Type B pancreatic cell (in vitro differentiated cells): ENCODE measurements at regions not wholly inside any gene's neighbourhood (a gene's known extent, or its start where the extent isn't known, plus 50 kb on each side); places are given as distances from the start of the nearest gene placed in this dataset.
"Not testable (repeated sequence)": the region's sequence is repeated elsewhere in the genome, so short reads cannot be mapped to it uniquely, and the experiment has no call there.

Experiments used
- DNase-seq: peaks from one replicate; pipeline ENCODE4 v3.0.0; 2021; ENCODE audit warnings: mixed read lengths; ENCODE audit not compliant: unreplicated experiment; ENCODE audit errors: extremely low spot score
- H3K27ac Mint-ChIP-seq: 2 replicates; pipeline ENCODE4 v1.8.0; 2021; ENCODE audit warnings: mild to moderate bottlenecking, mixed read lengths
- H3K27me3 Mint-ChIP-seq: 2 replicates; pipeline ENCODE4 v1.8.0; 2021; ENCODE audit warnings: mixed read lengths
- H3K36me3 Mint-ChIP-seq: 2 replicates; pipeline ENCODE4 v1.8.0; 2021; ENCODE audit warnings: mixed read lengths
- H3K4me1 Mint-ChIP-seq: one replicate; pipeline ENCODE4 v1.8.0; 2021; ENCODE audit warnings: mixed read lengths; ENCODE audit not compliant: unreplicated experiment
- H3K4me3 Mint-ChIP-seq: 2 replicates; pipeline ENCODE4 v1.8.0; 2021; ENCODE audit warnings: mild to moderate bottlenecking, mixed read lengths
- H3K9me3 Mint-ChIP-seq: 2 replicates; pipeline ENCODE4 v1.8.0; 2021; ENCODE audit warnings: mixed read lengths
- TF ChIP-seq, protein P1 (sequence below): fragments of 200-600 bp; sonication (generic); conservative IDR thresholded peaks from 2 replicates; pipeline ENCODE4 v1.5.0; 2021; ENCODE audit warnings: antibody characterized with exemption, mild to moderate bottlenecking

DNA sequence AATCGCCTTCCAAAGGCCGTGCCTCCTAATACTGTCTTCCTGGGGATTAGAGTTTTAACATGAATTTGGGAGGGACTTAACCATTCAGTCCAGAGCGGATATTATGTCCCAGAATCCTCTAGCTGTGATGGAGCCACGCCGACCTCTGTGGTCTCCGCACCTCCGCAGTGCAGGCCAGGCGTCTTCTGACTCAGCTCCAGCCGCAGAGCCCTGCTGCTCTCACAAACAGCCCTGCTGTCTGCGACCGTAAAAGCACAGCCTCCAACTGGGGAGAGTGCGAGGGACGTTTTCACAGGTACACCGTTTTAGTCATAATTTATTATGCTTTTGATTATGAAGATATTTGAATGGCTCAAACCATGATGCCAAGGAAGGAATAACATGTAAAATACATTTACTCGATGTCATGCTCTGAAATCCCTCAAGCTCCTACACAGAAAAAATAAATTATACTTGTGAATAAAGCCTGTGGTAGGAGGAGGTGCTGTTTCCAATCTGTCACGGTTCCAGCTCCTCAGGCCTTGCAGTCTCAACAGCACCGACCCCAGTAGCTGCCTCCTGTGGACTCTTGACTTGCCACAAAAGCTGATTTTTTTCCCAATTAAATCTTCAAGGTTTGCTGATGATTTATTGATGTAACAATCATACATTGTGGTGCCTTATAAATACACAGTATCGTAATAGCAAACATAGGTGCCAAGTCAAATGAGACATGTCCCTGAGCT is 353.6 kb upstream of the FRG1 start:
- not testable (repeated sequence) for DNase-seq, H3K4me3 Mint-ChIP-seq, H3K27me3 Mint-ChIP-seq, H3K36me3 Mint-ChIP-seq, H3K27ac Mint-ChIP-seq, H3K4me1 Mint-ChIP-seq
- H3K9me3 Mint-ChIP-seq: peaks cover 18% of the 10 kb centered on the region

DNA sequence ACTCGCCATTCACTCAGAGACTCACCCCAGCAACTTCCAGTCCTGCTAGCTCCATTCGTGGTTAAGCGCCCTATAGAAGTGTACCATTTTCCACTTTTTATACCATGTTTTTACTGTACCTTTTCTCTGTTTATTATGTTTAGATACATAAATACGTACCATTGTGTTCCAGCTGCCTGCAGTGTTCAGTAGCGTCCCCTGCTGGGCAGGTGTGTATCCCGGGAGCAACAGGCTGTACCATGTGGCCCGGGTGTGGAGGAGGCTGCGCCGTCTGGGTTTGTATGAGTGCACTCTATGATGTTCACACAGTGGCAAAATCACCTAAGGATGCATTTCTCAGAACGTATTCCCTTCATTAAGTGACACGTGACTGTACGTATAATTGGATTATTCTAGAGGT is 351.5 kb upstream of the FRG1 start:
- H3K36me3 Mint-ChIP-seq, H3K4me1 Mint-ChIP-seq, DNase-seq, H3K4me3 Mint-ChIP-seq, H3K27ac Mint-ChIP-seq, H3K27me3 Mint-ChIP-seq: not testable (repeated sequence)
- peaks cover 24% of the 10 kb centered on the region for H3K9me3 Mint-ChIP-seq

DNA sequence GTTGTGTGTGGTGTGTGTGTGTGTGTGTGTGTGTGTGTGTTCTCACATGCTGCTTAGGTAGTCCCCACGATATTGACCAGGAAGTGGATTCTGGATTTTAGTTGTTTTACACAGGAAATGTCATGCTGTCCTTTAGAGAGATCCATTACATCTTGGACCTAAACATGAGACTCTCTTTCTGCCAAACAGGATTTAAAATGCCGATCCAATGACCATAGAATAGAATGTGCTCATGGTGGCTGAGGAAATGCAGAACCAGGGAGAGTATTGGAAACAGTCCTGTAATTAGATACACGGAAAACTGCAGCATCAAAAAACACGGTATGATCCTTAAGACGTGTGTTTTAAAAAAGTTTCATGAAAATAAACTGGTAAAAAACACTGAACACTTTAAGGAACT is 347.8 kb upstream of the FRG1 start:
- Mint-ChIP-seq H3K9me3 (peaks cover 24% of the 10 kb centered on the region), H3K27ac (no peak overlapping the region), H3K27me3 (no peaks in the 10 kb centered on the region), H3K4me1 (no peaks in the 10 kb centered on the region), H3K36me3 (no peaks in the 10 kb centered on the region), H3K4me3 (no peak overlapping the region)
- no peak for DNase-seq
- TF ChIP-seq, protein P1, sequence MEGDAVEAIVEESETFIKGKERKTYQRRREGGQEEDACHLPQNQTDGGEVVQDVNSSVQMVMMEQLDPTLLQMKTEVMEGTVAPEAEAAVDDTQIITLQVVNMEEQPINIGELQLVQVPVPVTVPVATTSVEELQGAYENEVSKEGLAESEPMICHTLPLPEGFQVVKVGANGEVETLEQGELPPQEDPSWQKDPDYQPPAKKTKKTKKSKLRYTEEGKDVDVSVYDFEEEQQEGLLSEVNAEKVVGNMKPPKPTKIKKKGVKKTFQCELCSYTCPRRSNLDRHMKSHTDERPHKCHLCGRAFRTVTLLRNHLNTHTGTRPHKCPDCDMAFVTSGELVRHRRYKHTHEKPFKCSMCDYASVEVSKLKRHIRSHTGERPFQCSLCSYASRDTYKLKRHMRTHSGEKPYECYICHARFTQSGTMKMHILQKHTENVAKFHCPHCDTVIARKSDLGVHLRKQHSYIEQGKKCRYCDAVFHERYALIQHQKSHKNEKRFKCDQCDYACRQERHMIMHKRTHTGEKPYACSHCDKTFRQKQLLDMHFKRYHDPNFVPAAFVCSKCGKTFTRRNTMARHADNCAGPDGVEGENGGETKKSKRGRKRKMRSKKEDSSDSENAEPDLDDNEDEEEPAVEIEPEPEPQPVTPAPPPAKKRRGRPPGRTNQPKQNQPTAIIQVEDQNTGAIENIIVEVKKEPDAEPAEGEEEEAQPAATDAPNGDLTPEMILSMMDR: no peak

DNA sequence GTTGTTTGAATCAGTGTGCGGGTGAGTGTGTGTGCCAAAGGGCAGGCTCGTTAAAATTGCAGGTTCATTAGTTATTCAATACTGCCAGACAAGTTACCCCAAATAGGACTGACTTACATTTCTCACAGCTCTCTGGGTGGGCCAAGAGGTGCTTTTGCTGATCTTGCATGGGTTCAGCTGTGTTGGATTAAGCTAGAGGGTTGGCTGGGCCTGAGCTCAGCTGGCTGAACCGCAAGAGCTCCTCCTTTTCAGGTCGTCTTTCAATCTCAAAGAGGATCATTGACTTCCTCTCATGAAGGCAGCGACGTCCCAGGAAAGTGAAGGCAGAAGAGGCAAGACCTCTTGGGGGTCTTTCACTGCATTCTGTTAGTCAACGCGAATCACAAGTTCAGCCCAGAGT is 343.3 kb upstream of the FRG1 start:
- TF ChIP-seq, protein P1: no peak
- H3K4me3 Mint-ChIP-seq: no peak overlapping the region
- no peak overlapping the region for H3K27ac Mint-ChIP-seq
- no peaks in the 10 kb centered on the region for H3K36me3 Mint-ChIP-seq
- H3K9me3 Mint-ChIP-seq: peaks cover 6% of the 10 kb centered on the region
- DNase-seq: no peak
- no peaks in the 10 kb centered on the region for H3K4me1 Mint-ChIP-seq
- no peaks in the 10 kb centered on the region for H3K27me3 Mint-ChIP-seq

DNA sequence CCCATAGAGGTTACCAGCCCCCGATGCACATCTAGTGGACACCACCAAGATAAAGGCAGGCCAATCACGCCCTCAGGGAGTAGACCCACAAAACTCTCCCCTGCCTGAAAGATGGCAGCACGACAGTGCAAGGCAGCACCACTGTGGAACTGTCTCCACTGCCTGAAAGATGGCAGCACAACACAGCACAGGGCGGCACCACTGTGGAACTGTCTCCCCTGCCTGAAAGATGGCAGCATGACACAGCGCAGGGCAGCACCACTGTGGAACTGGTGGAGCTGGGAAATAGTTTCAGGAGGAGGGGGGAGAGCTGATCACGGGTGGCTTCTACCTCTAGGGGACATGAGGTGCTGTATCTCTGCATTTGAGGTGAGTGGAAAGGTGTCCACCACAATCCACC is 340.4 kb upstream of the FRG1 start:
- Mint-ChIP-seq H3K9me3 (no peaks in the 10 kb centered on the region), H3K4me3 (no peak overlapping the region), H3K27me3 (no peaks in the 10 kb centered on the region), H3K4me1 (no peaks in the 10 kb centered on the region), H3K36me3 (no peaks in the 10 kb centered on the region), H3K27ac (no peak overlapping the region)
- no peak for DNase-seq
- TF ChIP-seq, protein P1: no peak

DNA sequence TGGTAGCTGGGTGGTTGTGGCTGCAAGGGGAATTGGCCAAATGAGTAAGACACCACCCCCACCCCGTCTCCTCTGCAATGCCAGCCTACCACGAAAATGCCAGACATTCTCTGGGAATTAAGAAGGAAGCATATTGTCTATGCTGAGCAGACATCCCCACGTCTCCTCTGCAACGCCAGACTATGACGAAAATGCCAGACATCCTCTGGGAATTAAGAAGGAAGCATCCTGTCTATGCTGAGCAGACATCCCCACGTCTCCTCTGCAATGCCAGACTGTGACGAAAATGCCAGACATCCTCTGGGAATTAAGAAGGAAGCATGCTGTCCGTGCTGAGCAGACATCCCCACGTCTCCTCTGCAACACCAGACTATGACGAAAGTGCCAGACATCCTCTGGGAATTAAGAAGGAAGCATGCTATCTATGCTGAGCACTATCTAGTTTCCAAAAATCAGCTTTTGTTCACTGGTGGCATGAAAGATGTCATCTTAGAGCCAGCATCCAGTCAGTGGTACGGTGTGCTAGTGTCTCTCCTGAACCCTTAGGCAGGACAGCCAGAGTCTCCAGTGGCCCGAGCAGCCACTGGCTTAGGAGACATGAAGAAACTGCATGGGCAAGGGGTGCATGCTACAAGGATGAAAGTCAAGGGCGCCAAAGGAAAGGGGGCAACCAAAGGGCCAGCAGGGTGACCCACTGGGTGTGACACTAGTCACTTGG is 339.8 kb upstream of the FRG1 start:
- Mint-ChIP-seq H3K9me3 (no peaks in the 10 kb centered on the region), H3K27ac (no peak overlapping the region), H3K4me1 (no peaks in the 10 kb centered on the region), H3K27me3 (no peaks in the 10 kb centered on the region), H3K4me3 (no peak overlapping the region), H3K36me3 (no peaks in the 10 kb centered on the region)
- TF ChIP-seq, protein P1: no peak
- no peak for DNase-seq

DNA sequence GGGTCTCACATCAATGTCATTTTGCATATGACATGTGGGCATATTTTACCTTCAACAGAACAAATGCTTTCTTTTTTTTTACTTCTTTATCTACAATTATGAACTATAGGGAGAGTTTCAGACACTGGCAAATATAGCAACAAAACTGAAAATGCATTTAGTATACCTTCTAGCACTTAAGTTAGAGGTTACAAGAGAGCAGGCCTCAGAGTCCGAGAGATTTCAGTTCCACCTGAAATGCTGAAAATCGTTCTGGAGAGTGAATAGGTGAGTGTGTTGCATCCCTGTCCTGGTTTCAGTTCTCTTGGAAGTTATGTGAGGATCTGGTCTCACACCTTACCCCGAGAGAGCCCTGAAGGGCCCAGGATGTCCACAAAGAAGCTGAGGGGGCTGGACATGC is 337.8 kb upstream of the FRG1 start:
- H3K4me1 Mint-ChIP-seq: not testable (repeated sequence)

DNA sequence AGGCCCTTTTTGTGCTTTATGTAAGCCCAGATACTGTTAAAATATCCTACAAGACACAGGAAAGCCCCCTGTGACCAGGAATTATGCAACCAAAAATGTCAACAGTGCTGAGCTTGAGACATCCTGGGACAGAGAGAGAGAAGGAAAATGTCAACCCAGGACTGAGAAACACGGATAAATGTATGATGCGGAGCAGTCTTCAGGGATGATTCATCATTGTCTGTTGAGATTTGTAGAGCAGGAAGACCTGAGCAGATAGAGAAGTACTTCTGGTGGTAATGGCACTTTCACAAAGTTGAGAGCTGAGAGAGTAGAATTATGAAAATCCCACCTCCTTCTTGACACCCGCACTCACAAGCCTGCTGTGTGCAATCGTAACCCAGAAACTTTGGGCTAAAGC is 330.1 kb upstream of the FRG1 start:
- not testable (repeated sequence) for H3K27me3 Mint-ChIP-seq, H3K27ac Mint-ChIP-seq, H3K9me3 Mint-ChIP-seq, DNase-seq, H3K4me1 Mint-ChIP-seq, H3K36me3 Mint-ChIP-seq, H3K4me3 Mint-ChIP-seq

More for the DNA sequence above, 337.8 kb upstream of the FRG1 start:
- not testable (repeated sequence) for H3K4me3 Mint-ChIP-seq, H3K36me3 Mint-ChIP-seq, H3K27me3 Mint-ChIP-seq, DNase-seq, H3K9me3 Mint-ChIP-seq, H3K27ac Mint-ChIP-seq
